HG02938 (cell line): ENCODE measurements at regions not wholly inside any gene's neighbourhood (a gene's known extent, or its start where the extent isn't known, plus 50 kb on each side); places are given as distances from the start of the nearest gene placed in this dataset.

Experiments
- ATAC-seq: cut with Tn5 transposase; IDR thresholded peaks from one replicate; pipeline ENCODE4 v1.9.1; 2021; ENCODE audit warnings: mild to moderate bottlenecking, moderate library complexity; ENCODE audit not compliant: unreplicated experiment

- ATAC-seq: no peak
These were observed 238.5 kb downstream of the TBX18 start for GRCh38 chr6:84525907-84526306.

- ATAC-seq: no peak
These were observed 239.8 kb downstream of the TBX18 start for GRCh38 chr6:84524636-84525035.

- no peak for ATAC-seq
These were observed 242.3 kb downstream of the TBX18 start for GRCh38 chr6:84522135-84522549.

DNA sequence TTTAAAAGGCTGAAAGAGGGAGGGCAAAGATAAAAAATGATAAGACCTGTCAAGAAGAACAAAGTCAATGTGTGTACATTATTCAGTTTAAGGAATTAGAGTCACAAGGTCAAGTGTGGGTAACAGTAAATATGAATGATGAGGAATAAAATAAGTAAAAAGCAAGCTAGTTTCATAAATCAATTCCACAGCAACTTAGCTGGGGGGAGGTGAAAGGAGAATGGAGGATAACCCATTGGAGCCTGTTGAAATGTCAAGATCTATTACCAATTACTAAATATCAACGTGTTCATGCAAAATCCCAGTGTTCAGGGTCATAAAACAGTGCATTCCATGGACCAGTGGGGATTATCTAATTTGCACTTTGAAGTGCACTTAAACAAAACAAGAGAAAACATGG is 242.9 kb downstream of the TBX18 start:
- no peak for ATAC-seq

DNA sequence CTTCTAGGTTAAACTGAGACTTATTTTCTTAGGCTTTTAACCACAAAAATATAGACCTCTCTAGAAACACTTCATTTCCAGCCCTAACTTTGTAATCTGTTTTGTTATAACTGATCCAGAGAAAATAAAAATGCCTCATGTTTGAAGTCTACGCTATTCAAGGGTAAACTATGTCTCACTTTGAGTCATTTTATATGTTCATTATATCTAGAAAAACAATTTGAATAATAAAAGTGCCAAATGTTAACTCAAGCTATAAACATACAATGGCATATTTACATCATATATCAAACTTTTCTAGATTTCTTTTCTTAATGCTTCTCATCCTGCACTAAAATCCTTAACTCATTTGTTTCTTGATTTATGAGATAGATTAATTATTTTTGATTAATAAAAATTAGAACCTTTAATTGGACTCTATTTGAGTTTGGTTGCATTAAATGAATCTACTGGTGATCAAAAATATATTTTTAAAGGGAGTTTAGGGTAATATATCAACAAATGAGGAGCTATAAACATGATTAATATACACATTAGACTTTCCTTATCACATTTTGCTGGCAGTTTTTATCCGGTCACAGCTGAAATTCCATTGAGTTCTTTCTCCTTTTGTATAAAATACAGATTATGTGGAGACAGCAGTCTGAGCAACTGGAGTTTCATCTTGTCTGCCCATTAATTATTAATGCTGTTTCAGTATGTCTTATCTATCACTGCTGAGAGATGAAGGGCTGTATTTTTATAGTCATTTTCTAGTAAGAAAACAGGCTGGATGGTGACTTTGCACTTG is 246.5 kb downstream of the TBX18 start:
- ATAC-seq: no peak

- ATAC-seq: no peak
These were observed 248.2 kb downstream of the TBX18 start for GRCh38 chr6:84516154-84516553.

GRCh38 chr6:84515067-84515466 is 249.3 kb downstream of the TBX18 start:
- ATAC-seq: no peak

DNA sequence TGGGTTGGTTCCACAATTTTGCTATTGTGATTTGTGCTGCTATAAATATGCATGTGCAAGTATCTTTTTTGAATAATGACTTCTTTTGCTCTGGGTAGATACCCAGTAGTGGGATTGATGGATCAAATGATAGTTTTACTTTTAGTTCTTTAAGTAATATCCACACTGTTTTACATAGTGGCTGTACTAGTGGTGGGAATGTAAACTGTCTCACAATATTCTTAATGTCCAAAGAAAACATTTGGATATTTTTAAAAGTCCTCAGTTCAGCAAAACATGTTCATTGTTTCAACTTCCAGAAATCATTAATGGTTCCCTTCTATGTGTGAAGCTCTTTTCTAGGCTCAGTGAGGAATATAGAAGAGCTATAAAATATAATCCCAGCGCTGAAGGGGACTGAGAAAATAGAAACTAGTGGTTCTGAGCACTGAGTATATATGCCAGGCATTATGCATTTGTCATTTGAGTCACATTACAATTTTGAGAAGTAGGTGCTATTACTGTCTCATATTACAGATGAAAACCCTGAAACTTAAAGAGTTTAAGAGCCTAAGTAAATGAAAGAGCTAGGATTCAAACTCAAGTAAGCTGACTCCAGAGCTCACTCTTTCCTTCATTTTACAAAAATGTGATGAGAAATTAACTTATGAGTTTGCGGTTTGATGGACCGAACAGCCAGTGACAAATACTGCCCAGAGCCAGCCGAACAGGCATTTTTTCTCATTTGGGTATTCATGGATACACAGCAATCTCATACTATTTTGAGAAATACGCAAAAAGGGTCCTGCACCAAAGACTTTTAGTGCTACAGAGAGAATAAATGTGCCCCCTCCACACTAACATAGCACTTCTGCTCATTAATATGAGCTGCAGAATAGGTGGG is 250.1 kb downstream of the TBX18 start:
- no peak for ATAC-seq

DNA sequence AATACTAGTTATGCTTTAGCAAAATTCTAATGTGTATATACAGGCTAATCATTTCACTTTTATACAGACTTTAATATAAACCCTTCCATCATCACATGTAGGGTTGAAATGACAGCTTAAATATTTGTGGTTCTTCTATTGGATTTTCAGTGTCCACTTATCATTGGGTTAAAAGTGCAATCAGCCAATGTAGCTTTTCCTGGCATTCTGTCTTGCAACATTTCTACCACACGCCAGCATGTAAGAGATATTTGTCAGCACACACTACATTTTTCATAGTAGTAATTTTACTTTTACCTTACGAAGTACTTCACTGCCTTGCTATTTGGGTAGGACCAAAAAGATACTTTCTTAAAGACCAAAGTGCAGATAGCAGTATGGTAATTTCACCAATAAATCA is 252.0 kb downstream of the TBX18 start:
- ATAC-seq: no peak

GRCh38 chr6:84511929-84512328 is 252.5 kb downstream of the TBX18 start:
- no peak for ATAC-seq

DNA sequence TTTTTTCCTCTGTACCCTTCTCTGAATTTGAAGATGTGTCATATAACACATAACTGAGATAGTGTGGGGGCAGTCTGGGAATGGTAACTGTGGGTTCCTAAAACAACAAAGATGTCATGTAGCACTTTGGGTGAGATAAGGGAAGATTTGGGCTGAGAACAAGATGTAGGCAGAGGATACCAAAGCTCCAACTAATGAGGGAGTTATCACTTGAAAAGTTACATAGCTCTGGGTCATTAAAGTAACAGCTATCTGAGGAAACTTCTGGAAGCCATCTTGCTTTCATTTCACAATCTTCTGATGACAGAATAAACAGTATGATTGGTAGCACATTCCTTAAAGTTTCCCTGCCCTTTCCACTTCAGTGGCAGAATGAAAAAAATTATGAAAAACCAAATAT is 255.4 kb downstream of the TBX18 start:
- ATAC-seq: no peak

DNA sequence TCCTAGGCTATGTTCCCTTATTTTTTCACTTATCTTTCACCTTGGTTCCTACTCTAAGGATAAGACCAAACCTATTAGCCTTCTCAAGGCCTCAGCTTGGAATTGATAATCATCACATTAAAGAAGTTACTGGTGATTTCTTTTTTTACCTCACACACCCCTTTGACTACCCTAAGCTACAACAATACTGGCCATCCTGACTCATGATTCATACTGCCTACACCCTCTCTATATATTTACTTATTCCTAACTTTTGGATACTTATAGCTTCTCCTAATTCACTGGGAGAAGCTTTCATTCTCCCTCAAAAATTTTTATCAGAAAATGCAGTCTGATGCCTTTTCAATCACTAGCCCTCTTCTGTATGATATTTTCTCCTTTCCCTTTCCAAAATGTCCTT is 256.1 kb downstream of the TBX18 start:
- ATAC-seq: no peak

- ATAC-seq: no peak
These were observed 260.4 kb downstream of the TBX18 start for GRCh38 chr6:84504025-84504424.

GRCh38 chr6:84501315-84501714 is 263.1 kb downstream of the TBX18 start:
- ATAC-seq: no peak

GRCh38 chr6:84500726-84501125 is 263.7 kb downstream of the TBX18 start:
- ATAC-seq: no peak

- ATAC-seq: no peak
These were observed 265.5 kb downstream of the TBX18 start for GRCh38 chr6:84498905-84499304.

DNA sequence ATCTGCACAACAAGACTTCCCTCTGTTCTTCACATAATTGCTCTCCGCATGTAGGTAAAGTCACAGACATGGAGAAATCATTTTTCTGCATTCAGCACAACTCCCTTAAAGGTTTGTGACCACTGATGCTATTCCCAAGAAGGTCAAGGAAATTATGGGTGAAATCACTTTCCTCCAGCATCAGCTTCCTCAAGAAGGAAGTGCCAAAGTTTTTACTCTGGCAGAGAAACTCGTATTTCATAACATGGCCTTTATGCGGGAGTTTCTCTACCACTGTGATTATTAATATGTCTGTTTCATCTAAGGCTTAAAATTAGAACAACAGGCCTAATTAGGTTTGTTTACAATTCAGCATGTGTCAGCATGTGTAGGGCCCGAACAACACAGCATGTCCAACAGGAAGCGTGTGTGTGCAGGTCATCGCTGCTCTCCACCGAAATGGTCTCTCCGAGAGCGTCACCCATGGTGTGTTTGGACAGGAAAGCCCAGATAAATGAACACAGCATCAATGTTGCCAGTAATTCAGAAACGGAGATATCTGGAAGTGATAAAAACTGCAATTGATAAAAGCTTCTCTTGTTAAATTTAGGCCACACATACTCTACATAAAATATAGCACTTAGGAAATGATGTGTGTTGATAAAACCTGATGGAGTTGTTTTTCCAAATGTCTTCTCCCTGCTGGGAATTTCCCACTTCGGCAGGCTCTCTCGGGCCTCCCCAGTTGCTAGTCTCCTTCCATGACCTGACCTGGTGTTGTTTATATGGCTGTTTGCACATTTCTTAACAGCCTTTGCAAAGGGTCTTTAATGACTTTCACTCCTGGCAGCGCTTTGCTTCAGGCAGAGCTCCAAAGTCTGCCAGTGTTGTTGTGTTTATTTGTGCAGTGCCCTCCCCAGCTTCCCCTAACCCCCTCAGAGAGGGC is 265.1 kb upstream of the CEP162 start:
- no peak for ATAC-seq

- ATAC-seq: no peak
These were observed 262.2 kb upstream of the CEP162 start for GRCh38 chr6:84489598-84489997.

DNA sequence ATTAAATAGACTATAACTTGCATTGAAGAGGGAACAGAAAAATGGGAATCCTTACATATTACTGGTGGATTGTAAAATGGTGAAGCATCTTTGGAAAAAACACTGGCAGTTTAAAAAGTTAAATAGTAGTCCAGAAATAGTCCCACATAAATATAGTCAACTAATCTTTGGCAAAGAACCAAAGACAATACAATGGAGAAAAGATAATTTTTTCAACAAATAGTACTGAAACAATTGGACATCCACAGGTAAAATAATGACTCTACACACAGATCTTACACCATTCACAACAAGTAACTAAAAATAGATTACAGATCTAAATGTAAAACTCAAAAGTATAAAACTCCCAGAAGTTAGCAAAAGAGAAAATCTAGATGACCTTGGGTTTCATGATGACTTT is 259.1 kb upstream of the CEP162 start:
- no peak for ATAC-seq

DNA sequence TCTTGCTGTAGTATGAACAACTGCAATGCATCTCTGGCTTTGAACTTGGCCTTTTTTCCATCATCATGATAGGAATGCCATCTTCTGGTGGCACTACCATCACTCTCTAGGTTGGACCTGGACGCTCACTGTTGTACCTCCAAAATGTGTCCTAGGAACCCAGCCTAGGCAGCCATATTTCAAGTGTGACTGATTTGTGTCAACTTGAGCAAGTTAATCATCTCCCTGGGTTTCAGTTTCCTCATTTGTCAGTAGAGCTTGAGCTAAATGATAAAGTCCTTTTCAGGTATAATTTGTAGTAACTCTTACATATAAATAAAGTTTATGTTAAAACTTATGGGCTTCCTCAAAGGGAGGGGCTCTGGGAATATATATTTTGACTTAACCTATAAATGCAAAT is 241.7 kb upstream of the CEP162 start:
- ATAC-seq: no peak

DNA sequence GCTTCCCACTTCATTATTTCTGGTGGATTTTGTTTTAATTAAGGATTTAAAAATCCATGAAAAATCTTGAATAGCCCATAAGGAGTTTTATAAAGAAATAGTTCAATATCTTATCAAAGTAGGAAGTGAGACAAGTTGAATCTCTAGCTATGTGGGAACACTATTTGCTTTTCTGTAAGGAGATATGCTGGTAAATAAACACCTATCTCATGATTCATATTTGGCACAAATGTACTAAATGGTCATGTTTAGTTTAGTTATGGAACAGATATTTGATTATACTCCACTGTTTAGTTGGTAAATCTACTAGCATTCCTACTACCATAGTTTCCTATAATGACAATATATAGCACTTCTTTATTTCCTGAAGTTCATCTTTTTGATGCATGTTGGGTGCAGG is 239.9 kb upstream of the CEP162 start:
- no peak for ATAC-seq
